WI38 (cell line): ENCODE measurements at regions not wholly inside any gene's neighbourhood (a gene's known extent, or its start where the extent isn't known, plus 50 kb on each side); places are given as distances from the start of the nearest gene placed in this dataset.

Experiments used
- H3K4me3 ChIP-seq: 2 replicates; pipeline ENCODE4 v1.5.1; 2011; ENCODE audit warnings: low read depth, mild to moderate bottlenecking, control low read depth, low read length
- TF ChIP-seq, protein P1 (sequence below): IDR thresholded peaks from 2 replicates; pipeline ENCODE4 v1.5.1; 2012; ENCODE audit warnings: low read depth, mild to moderate bottlenecking, control low read depth, low read length

DNA sequence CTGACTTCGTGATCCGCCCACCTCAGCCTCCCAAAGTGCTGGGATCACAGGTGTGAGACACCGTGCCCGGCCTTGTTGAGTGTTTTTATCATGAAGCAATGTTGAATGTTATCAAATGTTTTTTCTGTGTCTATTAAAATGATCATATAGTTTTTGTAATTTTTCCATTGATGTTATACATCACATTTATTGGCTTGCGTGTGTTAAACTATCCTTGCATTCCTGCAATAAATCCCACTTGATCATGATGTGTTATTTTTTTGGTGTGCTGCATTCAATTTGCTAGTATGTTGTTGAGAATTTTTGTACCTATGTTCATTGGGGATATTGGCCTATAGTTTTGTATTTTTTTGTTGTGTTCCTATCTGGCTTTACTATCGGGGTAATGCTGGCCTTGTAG is 113.1 kb upstream of the PARD3B start:
- no peak overlapping the region for H3K4me3 ChIP-seq
- TF ChIP-seq, protein P1, sequence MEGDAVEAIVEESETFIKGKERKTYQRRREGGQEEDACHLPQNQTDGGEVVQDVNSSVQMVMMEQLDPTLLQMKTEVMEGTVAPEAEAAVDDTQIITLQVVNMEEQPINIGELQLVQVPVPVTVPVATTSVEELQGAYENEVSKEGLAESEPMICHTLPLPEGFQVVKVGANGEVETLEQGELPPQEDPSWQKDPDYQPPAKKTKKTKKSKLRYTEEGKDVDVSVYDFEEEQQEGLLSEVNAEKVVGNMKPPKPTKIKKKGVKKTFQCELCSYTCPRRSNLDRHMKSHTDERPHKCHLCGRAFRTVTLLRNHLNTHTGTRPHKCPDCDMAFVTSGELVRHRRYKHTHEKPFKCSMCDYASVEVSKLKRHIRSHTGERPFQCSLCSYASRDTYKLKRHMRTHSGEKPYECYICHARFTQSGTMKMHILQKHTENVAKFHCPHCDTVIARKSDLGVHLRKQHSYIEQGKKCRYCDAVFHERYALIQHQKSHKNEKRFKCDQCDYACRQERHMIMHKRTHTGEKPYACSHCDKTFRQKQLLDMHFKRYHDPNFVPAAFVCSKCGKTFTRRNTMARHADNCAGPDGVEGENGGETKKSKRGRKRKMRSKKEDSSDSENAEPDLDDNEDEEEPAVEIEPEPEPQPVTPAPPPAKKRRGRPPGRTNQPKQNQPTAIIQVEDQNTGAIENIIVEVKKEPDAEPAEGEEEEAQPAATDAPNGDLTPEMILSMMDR: no peak

DNA sequence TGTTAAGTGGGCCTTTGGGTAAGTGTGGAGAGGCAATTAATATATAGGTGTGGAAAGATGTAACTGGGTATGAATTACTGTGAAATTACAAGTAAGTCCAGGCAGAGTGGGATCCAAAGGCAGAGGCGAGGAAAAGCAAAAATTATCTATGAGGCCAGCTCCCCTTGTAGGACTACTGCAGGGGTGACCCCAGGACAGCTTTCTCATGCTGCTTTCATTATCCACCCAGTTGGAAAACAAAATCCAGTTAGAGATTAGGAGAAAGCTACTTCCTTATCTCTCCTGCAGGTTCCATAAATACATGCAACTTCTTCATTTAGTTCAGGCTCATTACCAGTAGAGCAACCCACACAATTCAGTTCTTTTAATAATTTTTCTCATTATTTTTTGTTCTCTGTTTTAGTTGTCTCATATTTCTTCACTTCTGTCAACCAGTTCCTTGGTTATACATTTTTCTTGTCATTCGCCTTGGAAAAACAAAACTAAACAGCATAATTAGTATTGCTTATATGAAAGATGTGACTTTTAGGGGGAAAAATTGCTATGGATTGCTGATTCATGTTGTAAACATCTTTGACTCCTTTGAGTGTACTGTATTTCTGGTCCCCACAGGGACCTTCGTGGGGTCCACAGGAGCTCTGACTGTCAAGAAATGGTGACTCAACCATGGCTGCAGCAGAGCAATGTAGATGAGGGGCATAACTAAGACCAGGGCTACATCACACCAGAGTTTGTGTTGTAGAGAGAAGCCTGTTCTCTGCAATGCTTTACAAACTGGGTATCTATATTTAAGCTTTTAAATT is 110.4 kb upstream of the PARD3B start:
- no peak overlapping the region for H3K4me3 ChIP-seq
- TF ChIP-seq, protein P1: no peak

DNA sequence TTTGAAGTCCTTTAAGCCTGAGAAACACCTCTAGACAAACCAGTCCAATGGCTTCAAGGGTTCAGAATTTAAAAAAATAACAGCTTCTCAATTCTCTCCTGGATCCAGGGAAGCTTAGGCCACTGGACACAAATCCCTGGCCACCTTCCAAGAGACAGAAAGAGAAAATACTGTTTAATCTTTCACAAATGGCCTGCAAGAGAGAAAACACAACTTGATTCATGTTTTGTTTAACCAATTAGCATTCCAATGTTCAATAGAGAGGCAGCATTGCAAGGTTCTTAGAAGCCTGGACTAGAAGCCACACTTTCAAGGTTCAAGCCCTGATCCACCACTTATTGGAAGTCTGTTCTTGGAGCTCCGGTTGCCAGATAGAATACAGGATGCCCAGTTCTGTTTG is 109.0 kb upstream of the PARD3B start:
- TF ChIP-seq, protein P1: no peak
- no peak overlapping the region for H3K4me3 ChIP-seq

DNA sequence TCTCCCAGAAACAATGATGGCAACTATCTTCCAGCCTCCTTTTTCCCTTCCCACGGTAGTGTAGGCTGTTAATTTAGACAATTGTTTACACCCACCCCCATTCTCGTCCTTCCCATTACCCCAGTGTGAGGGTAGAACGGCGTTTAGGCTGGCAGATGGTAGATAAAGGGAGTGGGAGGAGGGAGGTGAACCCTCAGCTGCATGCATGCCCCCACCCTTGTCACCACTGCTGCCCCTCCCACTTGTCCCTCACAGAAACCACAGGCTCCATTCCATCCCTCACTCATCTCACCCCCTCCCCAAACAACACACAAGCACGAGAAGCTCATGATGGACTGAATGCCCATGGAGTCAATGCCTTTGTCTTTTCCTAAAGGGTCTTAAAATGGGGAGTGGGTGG is 107.9 kb upstream of the PARD3B start:
- TF ChIP-seq, protein P1: no peak
- H3K4me3 ChIP-seq: no peak overlapping the region

DNA sequence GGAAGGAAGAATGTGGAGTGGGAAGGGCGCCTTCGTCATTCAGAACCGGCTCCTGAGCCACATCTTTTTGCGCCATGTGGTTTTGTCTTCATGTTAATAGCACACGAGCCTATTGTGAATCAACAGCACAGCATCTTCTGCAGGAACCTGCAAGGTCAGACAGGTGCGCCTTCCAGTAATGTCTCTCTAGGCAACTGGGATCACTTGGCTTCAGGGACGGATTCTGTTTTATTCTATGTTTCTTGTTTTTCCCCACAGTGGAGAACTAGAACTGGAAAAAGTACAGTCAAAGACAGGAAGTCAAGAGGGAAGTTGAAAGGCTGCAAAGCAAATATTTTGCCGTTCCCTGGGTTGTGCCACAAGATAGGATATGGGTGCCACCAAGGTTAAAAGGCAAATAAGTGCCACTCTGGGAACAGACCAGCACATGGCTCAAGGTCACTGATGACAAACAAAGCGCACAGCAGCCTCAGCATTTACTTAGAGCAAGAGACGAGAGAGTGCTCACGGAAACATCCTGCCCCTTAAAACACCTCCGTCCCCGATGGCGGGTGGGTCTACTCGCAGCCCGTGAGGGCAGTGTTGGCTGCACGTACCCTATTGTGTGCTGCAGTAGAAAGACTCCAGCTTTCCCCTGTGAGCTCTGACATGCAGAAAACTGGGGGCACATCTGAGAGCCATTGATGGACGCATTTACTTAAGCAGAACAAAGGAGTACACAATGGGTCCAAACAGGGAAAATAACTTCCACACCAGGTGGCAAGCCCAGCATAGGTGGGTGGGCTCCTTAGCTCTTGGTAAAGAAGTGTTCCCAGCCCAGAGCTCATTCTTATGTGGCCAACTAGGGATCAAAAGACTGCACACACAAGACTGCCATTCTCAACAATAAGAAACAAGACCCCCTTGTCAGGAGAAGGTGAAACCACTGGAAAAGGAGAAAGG is 107.2 kb upstream of the PARD3B start:
- TF ChIP-seq, protein P1: no peak
- no peak overlapping the region for H3K4me3 ChIP-seq

DNA sequence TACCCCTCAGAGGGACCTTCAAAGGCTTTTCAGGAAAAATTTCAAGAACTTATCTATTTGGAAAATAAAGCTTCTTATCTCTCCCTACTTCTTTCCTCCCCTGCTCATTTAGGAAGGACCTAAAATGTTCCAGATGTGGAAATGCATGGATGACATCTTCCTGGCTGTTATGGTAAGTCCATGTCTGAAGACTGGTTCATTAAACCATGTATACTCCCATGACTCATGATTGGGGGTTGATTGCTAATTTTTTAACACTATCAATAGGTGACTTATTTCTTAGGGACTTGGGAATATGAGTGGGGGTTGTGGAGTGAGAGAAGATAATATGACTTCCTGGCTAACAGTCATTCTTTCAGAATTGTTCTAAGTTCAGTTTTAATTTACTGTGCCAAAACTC is 104.0 kb upstream of the PARD3B start:
- H3K4me3 ChIP-seq: no peak overlapping the region
- TF ChIP-seq, protein P1: no peak

DNA sequence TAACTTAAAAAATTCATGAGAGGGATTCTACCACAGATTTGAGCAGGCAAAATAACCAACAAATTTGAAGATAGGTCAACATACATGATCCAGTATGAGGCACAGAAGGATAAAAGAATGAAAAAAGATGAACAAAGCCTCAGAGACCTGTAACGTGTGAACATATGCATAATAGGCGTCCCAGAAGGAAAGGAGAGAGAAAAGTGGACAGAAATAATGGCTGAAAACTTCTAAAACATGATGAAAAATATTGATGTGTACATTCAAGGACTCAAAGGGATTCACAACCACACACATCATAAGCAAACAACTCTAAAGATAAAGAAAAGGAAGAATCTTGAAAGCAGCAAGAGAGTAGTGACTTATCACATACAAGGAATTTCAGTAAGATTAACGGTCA is 100.1 kb upstream of the PARD3B start:
- H3K4me3 ChIP-seq: no peak overlapping the region
- TF ChIP-seq, protein P1: no peak
